ENCODE measurements at regions not wholly inside any gene's neighbourhood (a gene's known extent, or its start where the extent isn't known, plus 50 kb on each side); places are given as distances from the start of the nearest gene placed in this dataset.

DNA sequence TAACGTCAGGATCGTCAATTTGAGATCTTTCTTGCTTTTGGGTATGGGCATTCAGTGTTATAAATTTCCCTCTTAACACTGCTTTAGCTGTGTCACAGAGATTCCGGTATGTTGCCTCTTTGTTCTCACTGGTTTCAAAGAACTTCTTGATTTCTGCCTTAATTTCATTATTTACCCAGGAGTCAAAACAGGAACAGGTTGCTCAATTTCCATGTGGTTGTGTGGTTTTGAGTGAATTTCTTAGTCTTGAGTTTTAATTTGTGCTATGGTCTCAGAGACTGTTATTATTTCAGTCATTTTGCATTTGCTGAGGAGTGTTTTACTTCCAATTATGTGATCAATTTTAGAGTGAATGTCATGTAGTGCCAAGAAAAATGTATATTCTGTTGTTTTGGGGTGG is 153.1 kb downstream of the PCDH17 start:
- no peak for DNase-seq (ENCODE audit: low read depth)

DNA sequence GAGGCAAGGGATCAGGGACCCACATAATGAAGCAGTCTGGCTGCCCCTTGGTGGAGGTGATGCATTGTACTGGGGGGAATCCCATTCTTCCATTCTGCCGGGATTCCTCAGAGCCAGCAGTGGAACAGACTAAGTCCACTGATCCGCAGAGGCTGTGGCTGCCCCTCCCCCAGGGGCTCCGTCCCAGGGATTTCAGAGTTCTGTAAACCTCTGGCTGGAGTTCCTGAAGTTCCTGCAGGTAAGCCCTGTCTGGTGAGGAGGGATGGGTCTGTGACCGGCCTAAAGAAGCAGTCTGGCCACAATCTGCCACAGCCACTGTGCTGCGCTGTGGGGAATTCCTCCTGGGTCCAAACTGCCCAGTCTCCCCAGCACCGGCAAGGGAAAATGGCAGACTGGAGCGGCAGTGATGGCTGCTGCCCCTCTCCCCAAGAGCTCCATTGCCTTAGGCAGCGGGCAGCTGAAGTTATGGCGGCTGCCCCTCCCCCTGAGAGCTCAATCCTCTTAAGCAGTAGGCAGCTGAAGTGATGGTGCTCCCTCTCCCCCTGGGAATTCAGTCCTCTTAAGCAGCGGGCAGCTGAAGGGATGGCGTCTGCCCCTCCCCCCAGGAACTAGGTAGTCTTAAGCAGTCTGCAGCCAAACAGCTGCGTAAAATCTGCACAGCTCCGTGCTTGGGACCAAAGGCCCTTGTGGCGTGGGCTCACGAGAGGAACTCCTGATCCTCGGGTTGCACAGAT is 155.7 kb downstream of the PCDH17 start:
- no peak for DNase-seq (ENCODE audit: low read depth)

GRCh38 chr13:57799624-57800023 is 168.1 kb downstream of the PCDH17 start:
- DNase-seq (ENCODE audit: low read depth) = no peak

GRCh38 chr13:57813651-57814050 is 182.1 kb downstream of the PCDH17 start:
- DNase-seq (ENCODE audit: low read depth) = no peak

GRCh38 chr13:57815600-57815999 is 184.1 kb downstream of the PCDH17 start:
- DNase-seq (ENCODE audit: low read depth) = no peak

GRCh38 chr13:57820924-57821323 is 189.4 kb downstream of the PCDH17 start:
- no peak for DNase-seq (ENCODE audit: low read depth)

DNA sequence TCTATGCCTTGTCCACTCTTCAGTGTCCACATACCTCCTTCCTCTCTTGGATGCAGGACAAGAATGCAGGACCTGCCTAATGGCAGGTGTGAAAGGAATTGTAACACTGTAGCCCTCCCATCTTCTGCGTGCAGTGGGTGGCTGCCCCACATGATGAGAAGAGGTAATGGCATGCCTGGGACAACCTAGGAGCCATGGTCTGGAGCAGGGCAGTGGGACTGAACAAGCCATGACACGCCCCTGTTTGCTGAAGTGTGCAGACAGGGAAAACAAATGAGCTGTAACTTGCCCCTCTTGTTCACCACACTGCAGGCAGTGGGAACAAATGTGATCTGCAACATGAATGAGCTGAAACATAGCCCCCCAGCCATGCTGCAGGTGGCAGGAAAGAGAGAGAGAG is 192.2 kb downstream of the PCDH17 start:
- no peak for DNase-seq (ENCODE audit: low read depth)

GRCh38 chr13:57824121-57824520 is 192.6 kb downstream of the PCDH17 start:
- no peak for DNase-seq (ENCODE audit: low read depth)

DNA sequence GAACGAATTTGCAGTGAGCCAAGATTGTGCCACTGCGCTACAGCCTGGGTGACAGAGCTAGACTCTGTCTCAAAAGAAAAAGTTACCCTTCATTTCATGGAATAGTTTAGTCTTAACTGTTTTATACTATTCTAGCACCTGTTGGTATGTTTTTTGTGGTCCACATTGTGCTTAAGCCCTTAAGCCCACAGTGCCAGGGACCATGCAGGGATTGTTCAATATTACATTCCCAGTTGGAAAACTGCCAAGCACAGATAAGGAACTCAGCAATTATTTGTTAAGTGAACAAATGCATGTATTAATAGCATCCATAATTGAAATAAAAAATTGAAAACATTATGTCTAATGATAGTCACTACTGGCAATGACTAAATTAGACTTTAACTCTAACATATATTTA is 193.5 kb downstream of the PCDH17 start:
- DNase-seq (ENCODE audit: low read depth) = no peak

GRCh38 chr13:57829496-57829895 is 198.0 kb downstream of the PCDH17 start:
- DNase-seq (ENCODE audit: low read depth) = no peak

DNA sequence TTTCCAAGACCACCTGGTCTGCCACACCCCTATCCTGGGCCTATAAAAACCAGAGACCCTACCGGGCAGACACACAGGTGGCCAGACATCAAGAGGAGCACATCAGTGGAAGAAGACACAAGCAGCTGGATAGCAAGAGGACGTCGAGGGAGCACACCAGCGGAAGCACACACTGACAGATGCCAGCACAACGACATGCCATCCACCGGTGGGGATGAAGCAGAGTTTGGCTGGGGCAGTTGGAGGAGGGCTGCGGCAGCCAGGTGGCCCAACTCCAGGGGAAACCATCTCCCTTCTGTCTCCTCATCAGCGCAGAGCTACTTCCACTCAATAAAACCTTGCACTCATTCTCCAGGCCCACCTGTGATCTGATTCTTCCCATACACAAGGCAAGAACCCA is 200.6 kb downstream of the PCDH17 start:
- no peak for DNase-seq (ENCODE audit: low read depth)

DNA sequence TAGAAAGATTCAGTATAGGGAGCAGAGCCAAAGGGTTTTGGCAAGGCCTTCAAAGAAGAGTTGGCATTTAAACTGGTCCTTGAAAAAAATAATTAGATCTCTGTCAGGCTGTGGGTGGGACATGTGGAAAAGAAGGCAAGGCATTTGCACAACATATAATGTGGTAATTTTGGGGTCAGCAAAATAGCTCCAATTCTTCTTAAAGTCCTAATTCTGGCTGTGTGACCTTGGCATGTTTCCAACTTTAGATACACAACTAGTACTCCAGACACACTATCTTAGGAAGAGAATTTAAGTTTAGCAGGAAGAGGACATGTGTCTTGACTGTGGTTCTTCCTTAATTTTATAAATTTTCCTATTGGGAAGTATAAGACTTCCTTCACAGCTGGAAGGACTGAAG is 206.3 kb downstream of the PCDH17 start:
- no peak for DNase-seq (ENCODE audit: low read depth)

DNA sequence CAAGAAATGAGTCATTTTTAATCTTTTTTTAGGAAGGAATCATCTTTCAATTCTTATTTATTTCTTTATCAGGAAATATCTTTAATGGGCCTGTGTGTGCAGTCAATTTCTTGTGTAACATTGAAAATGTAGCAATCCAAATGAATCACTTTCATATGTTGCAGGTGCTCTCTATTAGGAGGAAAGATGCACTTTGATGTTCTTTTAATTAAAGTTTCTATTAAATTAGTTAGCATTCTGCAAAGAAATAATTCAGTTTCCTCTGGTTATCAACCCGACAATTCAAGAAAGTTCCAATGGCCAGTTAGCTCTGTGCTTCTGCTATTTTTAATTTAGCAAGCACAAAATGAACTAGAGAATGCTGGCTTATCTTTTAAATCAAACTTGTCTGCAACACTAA is 212.0 kb downstream of the PCDH17 start:
- no peak for DNase-seq (ENCODE audit: low read depth)

GRCh38 chr13:57846600-57847173 is 215.1 kb downstream of the PCDH17 start:
- no peak for DNase-seq (ENCODE audit: low read depth)

DNA sequence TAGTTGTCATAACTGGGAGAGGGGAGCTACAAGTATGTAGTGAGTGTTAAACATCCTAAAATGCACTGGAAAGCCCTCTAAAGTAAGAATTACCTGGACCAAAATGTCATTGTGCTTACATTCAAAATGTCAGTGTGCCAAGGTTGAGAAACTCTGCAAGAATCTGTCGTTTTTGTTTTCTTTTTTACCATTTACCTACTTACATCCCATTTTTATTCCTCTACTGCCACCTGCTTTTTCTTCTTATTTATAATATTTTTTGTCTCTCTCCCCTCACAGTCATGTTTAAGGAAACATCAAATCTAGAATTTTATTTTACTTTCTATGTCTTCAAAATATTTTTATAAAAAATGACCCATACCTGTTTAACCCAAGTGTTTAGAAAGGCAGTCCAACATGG is 226.4 kb downstream of the PCDH17 start:
- DNase-seq (ENCODE audit: low read depth) = no peak

- no peak for DNase-seq (ENCODE audit: low read depth)
Measured at GRCh38 chr13:57858376-57858775, 226.8 kb downstream of the PCDH17 start.

- no peak for DNase-seq (ENCODE audit: low read depth)
Measured at GRCh38 chr13:57862879-57863278, 231.3 kb downstream of the PCDH17 start.

- no peak for DNase-seq (ENCODE audit: low read depth)
Measured at GRCh38 chr13:57865600-57866294, 234.2 kb downstream of the PCDH17 start.

GRCh38 chr13:57874530-57874929 is 243.0 kb downstream of the PCDH17 start:
- DNase-seq (ENCODE audit: low read depth) = no peak

GRCh38 chr13:57877601-57878000 is 246.1 kb downstream of the PCDH17 start:
- DNase-seq (ENCODE audit: low read depth) = no peak

DNA sequence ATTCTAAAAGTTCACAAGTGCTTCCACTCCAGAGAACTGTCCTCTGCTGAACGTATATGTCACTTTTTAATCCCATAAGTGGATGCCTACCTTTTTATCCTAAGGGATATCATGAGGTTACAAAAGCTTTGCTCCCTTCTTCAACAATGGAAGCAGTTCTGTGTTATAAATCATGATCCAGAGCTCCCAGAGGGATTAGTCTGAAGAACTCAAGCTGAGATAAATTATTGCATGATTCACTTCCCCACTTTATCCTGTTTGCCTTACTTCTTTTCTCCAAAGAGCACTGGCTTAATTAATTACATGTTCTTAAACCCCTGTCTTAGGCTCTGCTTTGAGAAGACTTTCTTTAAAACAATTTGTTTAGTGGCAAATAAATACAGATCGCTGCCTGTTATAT is 246.7 kb downstream of the PCDH17 start:
- no peak for DNase-seq (ENCODE audit: low read depth)

GRCh38 chr13:57897225-57897624 is 265.7 kb downstream of the PCDH17 start:
- no peak for DNase-seq (ENCODE audit: low read depth)

GRCh38 chr13:57899096-57899495 is 267.6 kb downstream of the PCDH17 start:
- no peak for DNase-seq (ENCODE audit: low read depth)

All from renal cortical epithelial cell (primary cell).